NCI-H2196 (cell line): ENCODE measurements at regions not wholly inside any gene's neighbourhood (a gene's known extent, or its start where the extent isn't known, plus 50 kb on each side); places are given as distances from the start of the nearest gene placed in this dataset.

Experiments
- DNase-seq: peaks from one replicate; lab custom pipeline; 2025; ENCODE audit not compliant: unreplicated experiment; lab: John Stamatoyannopoulos, UW

GRCh38 chr15:85847031-85847430, 52.3 kb upstream of the KLHL25 start:
- DNase-seq, result no peak

GRCh38 chr15:85849946-85850345, 55.2 kb upstream of the KLHL25 start:
- DNase-seq, result no peak

- DNase-seq, result no peak
Measured at GRCh38 chr15:85852969-85853368, 58.2 kb upstream of the KLHL25 start.

GRCh38 chr15:85854345-85855097, 59.8 kb upstream of the KLHL25 start:
- peak; percentile 55 for DNase-seq

- DNase-seq, result peak; percentile 61
Measured at GRCh38 chr15:85858586-85859375, 64.1 kb upstream of the KLHL25 start.

GRCh38 chr15:85859671-85860070, 64.9 kb upstream of the KLHL25 start:
- no peak for DNase-seq

GRCh38 chr15:85860394-85861161, 65.9 kb upstream of the KLHL25 start:
- DNase-seq, result no peak

- peak; percentile 11 for DNase-seq
Measured at GRCh38 chr15:85865070-85865684, 70.5 kb upstream of the KLHL25 start.

GRCh38 chr15:85867250-85867649, 72.5 kb upstream of the KLHL25 start:
- DNase-seq, result no peak

- no peak for DNase-seq
Measured at GRCh38 chr15:85869124-85869523, 74.4 kb upstream of the KLHL25 start.

GRCh38 chr15:85870216-85871014, 75.7 kb upstream of the KLHL25 start:
- no peak for DNase-seq

GRCh38 chr15:85871545-85871944, 76.8 kb upstream of the KLHL25 start:
- DNase-seq, result no peak

- no peak for DNase-seq
Measured at GRCh38 chr15:85872125-85872524, 77.4 kb upstream of the KLHL25 start.

GRCh38 chr15:85874236-85874635, 79.5 kb upstream of the KLHL25 start:
- no peak for DNase-seq

- DNase-seq, result no peak
Measured at GRCh38 chr15:85875756-85876155, 81.0 kb upstream of the KLHL25 start.

GRCh38 chr15:85878828-85879225, 84.1 kb upstream of the KLHL25 start:
- DNase-seq, result no peak

GRCh38 chr15:85879334-85880163, 84.8 kb upstream of the KLHL25 start:
- no peak for DNase-seq

- DNase-seq, result no peak
Measured at GRCh38 chr15:85880501-85881190, 85.9 kb upstream of the KLHL25 start.

- DNase-seq, result no peak
Measured at GRCh38 chr15:85886309-85886811, 91.6 kb upstream of the KLHL25 start.
